ENCODE measurements at regions not wholly inside any gene's neighbourhood (a gene's known extent, or its start where the extent isn't known, plus 50 kb on each side); places are given as distances from the start of the nearest gene placed in this dataset.
"Not testable (repeated sequence)": the region's sequence is repeated elsewhere in the genome, so short reads cannot be mapped to it uniquely, and the experiment has no call there.

- in situ Hi-C loops (cut with MboI; ENCODE audit: low sequenced_read_pairs): no loop called here
Measured at GRCh38 chr1:47656719-47657685, 219.2 kb downstream of the FOXD2 start.

- in situ Hi-C loops (cut with MboI; ENCODE audit: low sequenced_read_pairs): no loop called here
Measured at GRCh38 chr1:47658161-47658920, 220.5 kb downstream of the FOXD2 start.

GRCh38 chr1:47659146-47659545 lies 221.3 kb downstream of the FOXD2 start:
- in situ Hi-C loops (cut with MboI; ENCODE audit: low sequenced_read_pairs): no loop called here

- in situ Hi-C loops (cut with MboI; ENCODE audit: low sequenced_read_pairs): no loop called here
Measured at GRCh38 chr1:47660622-47661021, 222.8 kb downstream of the FOXD2 start.

- in situ Hi-C loops (cut with MboI; ENCODE audit: low sequenced_read_pairs): no loop called here
Measured at GRCh38 chr1:47661040-47661439, 223.2 kb downstream of the FOXD2 start.

GRCh38 chr1:47662068-47662467 lies 224.2 kb downstream of the FOXD2 start:
- in situ Hi-C loops (cut with MboI; ENCODE audit: low sequenced_read_pairs): no loop called here

- in situ Hi-C loops (cut with MboI; ENCODE audit: low sequenced_read_pairs): no loop called here
Measured at GRCh38 chr1:47663286-47663685, 225.4 kb downstream of the FOXD2 start.

GRCh38 chr1:47664356-47664755 lies 226.5 kb downstream of the FOXD2 start:
- in situ Hi-C loops (cut with MboI; ENCODE audit: low sequenced_read_pairs): no loop called here

GRCh38 chr1:47664896-47665295 lies 227.1 kb downstream of the FOXD2 start:
- in situ Hi-C loops (cut with MboI; ENCODE audit: low sequenced_read_pairs): not testable (repeated sequence)

GRCh38 chr1:47669081-47669585 lies 231.3 kb downstream of the FOXD2 start:
- in situ Hi-C loops (cut with MboI; ENCODE audit: low sequenced_read_pairs): no loop called here

- in situ Hi-C loops (cut with MboI; ENCODE audit: low sequenced_read_pairs): no loop called here
Measured at GRCh38 chr1:47672622-47673021, 234.8 kb downstream of the FOXD2 start.

- in situ Hi-C loops (cut with MboI; ENCODE audit: low sequenced_read_pairs): no loop called here
Measured at GRCh38 chr1:47674189-47674588, 236.3 kb downstream of the FOXD2 start.

GRCh38 chr1:47675047-47675675 lies 237.3 kb downstream of the FOXD2 start:
- in situ Hi-C loops (cut with MboI; ENCODE audit: low sequenced_read_pairs): no loop called here

- in situ Hi-C loops (cut with MboI; ENCODE audit: low sequenced_read_pairs): no loop called here
Measured at GRCh38 chr1:47675721-47676120, 237.9 kb downstream of the FOXD2 start.

GRCh38 chr1:47676311-47677054 lies 238.6 kb downstream of the FOXD2 start:
- in situ Hi-C loops (cut with MboI; ENCODE audit: low sequenced_read_pairs): no loop called here

GRCh38 chr1:47677241-47677940 lies 239.5 kb downstream of the FOXD2 start:
- in situ Hi-C loops (cut with MboI; ENCODE audit: low sequenced_read_pairs): no loop called here

- in situ Hi-C loops (cut with MboI; ENCODE audit: low sequenced_read_pairs): no loop called here
Measured at GRCh38 chr1:47678464-47678980, 240.7 kb downstream of the FOXD2 start.

GRCh38 chr1:47679301-47679791 lies 241.5 kb downstream of the FOXD2 start:
- in situ Hi-C loops (cut with MboI; ENCODE audit: low sequenced_read_pairs): no loop called here

GRCh38 chr1:47679826-47680225 lies 242.0 kb downstream of the FOXD2 start:
- in situ Hi-C loops (cut with MboI; ENCODE audit: low sequenced_read_pairs): no loop called here

Data from HL-60/S4 treated with retinoic acid at 250 ng/mL for 4 days and 3 days (cell line).